GM12878 (cell line): ENCODE measurements at regions not wholly inside any gene's neighbourhood (a gene's known extent, or its start where the extent isn't known, plus 50 kb on each side); places are given as distances from the start of the nearest gene placed in this dataset.

Experiments
- ATAC-seq: fragments of 200-7000 bp; cut with Tn5 transposase; 3 replicates; pipeline ENCODE4 v1.9.1; 2020; ENCODE audit warnings: mild to moderate bottlenecking, moderate library complexity
- BruUV-seq: library from RNA; stranded (reverse); fragments of 400-500 nt; replicated peaks from 2 replicates; lab custom pipeline; 2021; lab: Mats Ljungman, UMichigan
- CTCF ChIA-PET: fragments of 300-600 bp; sonication (Branson Sonifier 250); formaldehyde crosslinking; extraction: SDS; loops from one replicate; lab custom pipeline; 2021; ENCODE audit warnings: inconsistent platforms; lab: Yijun Ruan, JAX
- POLR2A ChIA-PET: fragments of 350-600 bp; formaldehyde crosslinking; extraction: SDS; loops from one replicate; lab custom pipeline; 2021; ENCODE audit warnings: inconsistent platforms; lab: Charles Lee
- RAD21 ChIA-PET: fragments of 300-600 bp; sonication (Branson Sonifier 250); formaldehyde crosslinking; loops from one replicate; lab custom pipeline; 2023; ENCODE audit warnings: antibody characterized with exemption; ENCODE audit not compliant: unreplicated experiment; lab: Charles Lee
- SMC1A ChIA-PET: fragments of 300-600 bp; sonication (Branson Sonifier 250); formaldehyde crosslinking; loops from one replicate; lab custom pipeline; 2023; ENCODE audit not compliant: unreplicated experiment, uncharacterized antibody; lab: Charles Lee
- DNase-seq: peaks from one replicate; pipeline ENCODE4 v3.0.0-alpha.2; 2011; ENCODE audit warnings: low read depth, low spot score
- FAIRE-seq: peaks from 3 replicates; lab custom pipeline; 2011; peaks lifted over from hg19 to GRCh38; lab: Jason Lieb, UNC
- H2AFZ ChIP-seq: 2 replicates; pipeline ENCODE4 v1.6.0; 2011; ENCODE audit warnings: low read depth, low read length, control low read depth; ENCODE audit not compliant: control insufficient read depth
- H3K27ac ChIP-seq: 2 replicates; pipeline ENCODE4 v1.5.1; 2011; ENCODE audit warnings: control low read depth; ENCODE audit not compliant: control insufficient read depth, insufficient read depth
- H3K27me3 ChIP-seq, 2 experiments: replicated peaks in 1 of 2; 2 replicates each; pipeline versions ENCODE4 v1.6.0 to v1.6.1; 2011; ENCODE audit warnings: low read length in 1 of 2; ENCODE audit not compliant: control insufficient read depth in 2 of 2, insufficient read depth in 2 of 2
- H3K36me3 ChIP-seq, 2 experiments: 2 replicates each; pipeline ENCODE4 v1.5.1; 2011; ENCODE audit warnings: low read length in 1 of 2; ENCODE audit not compliant: control insufficient read depth in 2 of 2, insufficient read depth in 2 of 2
- H3K4me1 ChIP-seq: 2 replicates; pipeline ENCODE4 v1.6.1; 2011; ENCODE audit warnings: mild to moderate bottlenecking, low read length, moderate library complexity, mixed read lengths; ENCODE audit not compliant: control insufficient read depth, insufficient read depth
- H3K4me2 ChIP-seq: 2 replicates; pipeline ENCODE4 v1.6.0; 2011; ENCODE audit warnings: control low read depth; ENCODE audit not compliant: control insufficient read depth, insufficient read depth
- H3K4me3 ChIP-seq: fragments of 200-600 bp; sonication (generic); 2 replicates; pipeline ENCODE4 v1.5.1; 2016
- H3K79me2 ChIP-seq: 2 replicates; pipeline ENCODE4 v1.6.0; 2011; ENCODE audit warnings: low read length; ENCODE audit not compliant: control insufficient read depth, insufficient read depth
- H3K9ac ChIP-seq: 2 replicates; pipeline ENCODE4 v1.8.0; 2011; ENCODE audit warnings: low read length, control low read depth, mixed read lengths; ENCODE audit not compliant: control insufficient read depth, insufficient read depth
- H3K9me3 ChIP-seq: replicated peaks from 3 replicates; pipeline ENCODE4 v1.5.1; 2011; ENCODE audit warnings: mild to moderate bottlenecking, low read length; ENCODE audit not compliant: control insufficient read depth, insufficient read depth
- H4K20me1 ChIP-seq: 2 replicates; pipeline ENCODE4 v1.6.0; 2011; ENCODE audit not compliant: control insufficient read depth, insufficient read depth
- ASH2L ChIP-seq: fragments of 300-600, 200-600 bp; sonication (generic); IDR thresholded peaks from 2 replicates; pipeline ENCODE4 v1.6.1; 2017; ENCODE audit warnings: low read depth, mild to moderate bottlenecking, borderline replicate concordance
- BCL11A ChIP-seq: IDR thresholded peaks from 2 replicates; pipeline ENCODE4 v1.6.1; 2011; ENCODE audit warnings: low read depth, low read length
- CHD1 ChIP-seq: IDR thresholded peaks from 2 replicates; pipeline ENCODE4 v1.6.1; 2012; ENCODE audit warnings: low read depth, low read length, improper control_type of control experiment
- FOS ChIP-seq: IDR thresholded peaks from 3 replicates; pipeline ENCODE4 v1.6.1; 2011; ENCODE audit warnings: borderline replicate concordance; ENCODE audit not compliant: insufficient read length; ENCODE audit errors: extremely low read depth
- FOXM1 ChIP-seq: IDR thresholded peaks from 2 replicates; pipeline ENCODE4 v1.6.1; 2012; ENCODE audit warnings: low read depth, mild to moderate bottlenecking, inconsistent platforms, low read length, moderate library complexity
- NBN ChIP-seq: fragments of 450-650 bp; IDR thresholded peaks from 2 replicates; pipeline ENCODE4 v1.6.1; 2016
- NR2F1 ChIP-seq: fragments of 450-650 bp; conservative IDR thresholded peaks from 2 replicates; pipeline ENCODE4 v1.6.1; 2017; ENCODE audit warnings: mild to moderate bottlenecking
- SIN3A ChIP-seq: IDR thresholded peaks from 2 replicates; pipeline ENCODE4 v1.6.1; 2012; ENCODE audit warnings: low read depth, low read length, improper control_type of control experiment
- SMARCA5 ChIP-seq: fragments of 450-650 bp; IDR thresholded peaks from 2 replicates; pipeline ENCODE4 v1.6.1; 2017; ENCODE audit warnings: mild to moderate bottlenecking
- SREBF2 ChIP-seq: IDR thresholded peaks from 2 replicates; pipeline ENCODE4 v1.6.1; 2012; ENCODE audit warnings: mild to moderate bottlenecking, low read length
- ZNF274 ChIP-seq: IDR thresholded peaks from one replicate; pipeline ENCODE4 v1.8.0; 2011; ENCODE audit not compliant: insufficient read length, insufficient read depth
- WGBS: methylation state at CpG from one replicate; pipeline ENCODE4 v1.1.6; 2016; ENCODE audit warnings: low lambda C conversion rate; ENCODE audit not compliant: insufficient replicate concordance, insufficient coverage; ENCODE audit errors: missing lambda C conversion rate; 5-methylcytosine and 5-hydroxymethylcytosine counted together
- in situ Hi-C: fragments of 300-500 bp; cut with MboI; formaldehyde crosslinking; loops from 9 replicates; pipeline ENCODE4 v1.14.3; 2018; ENCODE audit warnings: mixed read lengths
- intact Hi-C: fragments of 100-400 bp; cut with micrococcal nuclease; formaldehyde crosslinking; loops from one replicate; pipeline ENCODE4 v1.14.2; 2022; ENCODE audit not compliant: unreplicated experiment
- TF ChIP-seq, protein P1 (sequence below): fragments of 450-650 bp; IDR thresholded peaks from 2 replicates; pipeline ENCODE4 v1.6.1; 2017; ENCODE audit warnings: antibody characterized with exemption, mild to moderate bottlenecking, moderate library complexity
- TF ChIP-seq, protein P2 (sequence below): fragments of 450-650 bp; IDR thresholded peaks from 2 replicates; pipeline ENCODE4 v1.6.1; 2018; ENCODE audit warnings: mild to moderate bottlenecking, low read depth, moderate library complexity; ENCODE audit not compliant: partially characterized antibody
- TF ChIP-seq, protein P3 (sequence below): IDR thresholded peaks from 2 replicates; pipeline ENCODE4 v1.6.1; 2011; ENCODE audit warnings: low read depth, mild to moderate bottlenecking, low read length, moderate library complexity, borderline replicate concordance; ENCODE audit errors: extremely low read depth
- TF ChIP-seq, protein P4 (sequence below): IDR thresholded peaks from 2 replicates; pipeline ENCODE4 v1.6.1; 2012; ENCODE audit warnings: low read length, inconsistent platforms

DNA sequence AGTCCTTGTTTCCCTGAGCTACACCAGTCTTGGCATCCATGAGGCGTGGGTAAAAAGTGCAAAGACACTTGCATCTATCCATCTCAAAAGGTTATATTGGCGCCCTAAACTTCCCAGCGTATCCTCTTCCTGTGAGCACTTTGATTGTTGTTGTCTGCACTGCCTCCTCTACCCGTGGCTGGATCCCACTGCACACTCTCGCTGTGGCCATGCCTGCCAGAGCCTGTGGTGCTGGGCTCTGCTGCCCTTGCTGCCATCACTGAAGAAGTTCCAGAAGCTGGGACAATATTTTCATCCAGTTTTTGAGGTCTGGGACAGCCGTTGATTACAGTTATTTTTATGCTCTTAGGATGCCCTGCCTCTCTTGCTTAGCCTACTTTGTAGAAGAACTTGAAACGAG lies 85.3 kb upstream of the PCGF5 start:
- TF ChIP-seq NR2F1 (no peak), SREBF2 (no peak), CHD1 (no peak), BCL11A (no peak), ZNF274 (no peak), SMARCA5 (no peak), NBN (no peak), SIN3A (no peak), FOXM1 (no peak), ASH2L (no peak), FOS (no peak)
- TF ChIP-seq, protein P1, sequence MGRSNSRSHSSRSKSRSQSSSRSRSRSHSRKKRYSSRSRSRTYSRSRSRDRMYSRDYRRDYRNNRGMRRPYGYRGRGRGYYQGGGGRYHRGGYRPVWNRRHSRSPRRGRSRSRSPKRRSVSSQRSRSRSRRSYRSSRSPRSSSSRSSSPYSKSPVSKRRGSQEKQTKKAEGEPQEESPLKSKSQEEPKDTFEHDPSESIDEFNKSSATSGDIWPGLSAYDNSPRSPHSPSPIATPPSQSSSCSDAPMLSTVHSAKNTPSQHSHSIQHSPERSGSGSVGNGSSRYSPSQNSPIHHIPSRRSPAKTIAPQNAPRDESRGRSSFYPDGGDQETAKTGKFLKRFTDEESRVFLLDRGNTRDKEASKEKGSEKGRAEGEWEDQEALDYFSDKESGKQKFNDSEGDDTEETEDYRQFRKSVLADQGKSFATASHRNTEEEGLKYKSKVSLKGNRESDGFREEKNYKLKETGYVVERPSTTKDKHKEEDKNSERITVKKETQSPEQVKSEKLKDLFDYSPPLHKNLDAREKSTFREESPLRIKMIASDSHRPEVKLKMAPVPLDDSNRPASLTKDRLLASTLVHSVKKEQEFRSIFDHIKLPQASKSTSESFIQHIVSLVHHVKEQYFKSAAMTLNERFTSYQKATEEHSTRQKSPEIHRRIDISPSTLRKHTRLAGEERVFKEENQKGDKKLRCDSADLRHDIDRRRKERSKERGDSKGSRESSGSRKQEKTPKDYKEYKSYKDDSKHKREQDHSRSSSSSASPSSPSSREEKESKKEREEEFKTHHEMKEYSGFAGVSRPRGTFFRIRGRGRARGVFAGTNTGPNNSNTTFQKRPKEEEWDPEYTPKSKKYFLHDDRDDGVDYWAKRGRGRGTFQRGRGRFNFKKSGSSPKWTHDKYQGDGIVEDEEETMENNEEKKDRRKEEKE: no peak
- TF ChIP-seq, protein P2, sequence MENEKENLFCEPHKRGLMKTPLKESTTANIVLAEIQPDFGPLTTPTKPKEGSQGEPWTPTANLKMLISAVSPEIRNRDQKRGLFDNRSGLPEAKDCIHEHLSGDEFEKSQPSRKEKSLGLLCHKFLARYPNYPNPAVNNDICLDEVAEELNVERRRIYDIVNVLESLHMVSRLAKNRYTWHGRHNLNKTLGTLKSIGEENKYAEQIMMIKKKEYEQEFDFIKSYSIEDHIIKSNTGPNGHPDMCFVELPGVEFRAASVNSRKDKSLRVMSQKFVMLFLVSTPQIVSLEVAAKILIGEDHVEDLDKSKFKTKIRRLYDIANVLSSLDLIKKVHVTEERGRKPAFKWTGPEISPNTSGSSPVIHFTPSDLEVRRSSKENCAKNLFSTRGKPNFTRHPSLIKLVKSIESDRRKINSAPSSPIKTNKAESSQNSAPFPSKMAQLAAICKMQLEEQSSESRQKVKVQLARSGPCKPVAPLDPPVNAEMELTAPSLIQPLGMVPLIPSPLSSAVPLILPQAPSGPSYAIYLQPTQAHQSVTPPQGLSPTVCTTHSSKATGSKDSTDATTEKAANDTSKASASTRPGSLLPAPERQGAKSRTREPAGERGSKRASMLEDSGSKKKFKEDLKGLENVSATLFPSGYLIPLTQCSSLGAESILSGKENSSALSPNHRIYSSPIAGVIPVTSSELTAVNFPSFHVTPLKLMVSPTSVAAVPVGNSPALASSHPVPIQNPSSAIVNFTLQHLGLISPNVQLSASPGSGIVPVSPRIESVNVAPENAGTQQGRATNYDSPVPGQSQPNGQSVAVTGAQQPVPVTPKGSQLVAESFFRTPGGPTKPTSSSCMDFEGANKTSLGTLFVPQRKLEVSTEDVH: no peak
- TF ChIP-seq, protein P3, sequence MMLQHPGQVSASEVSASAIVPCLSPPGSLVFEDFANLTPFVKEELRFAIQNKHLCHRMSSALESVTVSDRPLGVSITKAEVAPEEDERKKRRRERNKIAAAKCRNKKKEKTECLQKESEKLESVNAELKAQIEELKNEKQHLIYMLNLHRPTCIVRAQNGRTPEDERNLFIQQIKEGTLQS: no peak
- TF ChIP-seq, protein P4, sequence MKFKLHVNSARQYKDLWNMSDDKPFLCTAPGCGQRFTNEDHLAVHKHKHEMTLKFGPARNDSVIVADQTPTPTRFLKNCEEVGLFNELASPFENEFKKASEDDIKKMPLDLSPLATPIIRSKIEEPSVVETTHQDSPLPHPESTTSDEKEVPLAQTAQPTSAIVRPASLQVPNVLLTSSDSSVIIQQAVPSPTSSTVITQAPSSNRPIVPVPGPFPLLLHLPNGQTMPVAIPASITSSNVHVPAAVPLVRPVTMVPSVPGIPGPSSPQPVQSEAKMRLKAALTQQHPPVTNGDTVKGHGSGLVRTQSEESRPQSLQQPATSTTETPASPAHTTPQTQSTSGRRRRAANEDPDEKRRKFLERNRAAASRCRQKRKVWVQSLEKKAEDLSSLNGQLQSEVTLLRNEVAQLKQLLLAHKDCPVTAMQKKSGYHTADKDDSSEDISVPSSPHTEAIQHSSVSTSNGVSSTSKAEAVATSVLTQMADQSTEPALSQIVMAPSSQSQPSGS: no peak
- ChIA-PET SMC1A (interaction anchor here (1.2 to 2.4 kb wide), 3 partner anchors 9 to 115 kb away, joined by 4 to 8 read pairs (median 6); no protein-coding TSS in a partner anchor), RAD21 (interaction anchor here (1.5 to 1.8 kb wide), 2 partner anchors 115 to 223 kb away, joined by 5 read pairs; no protein-coding TSS in a partner anchor), POLR2A (no interaction called here), CTCF (interaction anchor here (0.6 to 1.6 kb wide), 3 partner anchors 12 to 130 kb away, joined by 3 to 4 read pairs (median 4); no protein-coding TSS in a partner anchor)
- Histone ChIP-seq H3K36me3 (no peaks in the 10 kb centered on the region), H3K79me2 (no peaks in the 10 kb centered on the region), H3K9me3 (no peaks in the 10 kb centered on the region), H4K20me1 (no peaks in the 10 kb centered on the region), H3K4me3 (no peak overlapping the region), H3K9ac (no peak overlapping the region), H3K4me2 (no peak overlapping the region), H3K27ac (no peak overlapping the region), H3K4me1 (no peaks in the 10 kb centered on the region), H3K27me3 (no peaks in the 10 kb centered on the region), H2AFZ (no peak overlapping the region)
- intact Hi-C loops: no loop called here
- 27% methylated on average over 7 of the region's 7 CpGs for whole genome bisulfite sequencing
- in situ Hi-C loops: no loop called here
- no TSS peak for BruUV-seq
- DNase-seq (no peak), ATAC-seq (no peak), FAIRE-seq (no peak)
